Activated T-helper 2 cell treated with anti-CD3 and anti-CD28 coated beads, Interferon-gamma antibody, Interleukin-2, Interleukin-4, amounts not matched to agents 10 μg/mL and 5 μg/mL and 100 μg/mL, durations not matched to agents 14 hours and 24 hours and 36 hours (primary cell): ENCODE measurements at regions not wholly inside any gene's neighbourhood (a gene's known extent, or its start where the extent isn't known, plus 50 kb on each side); places are given as distances from the start of the nearest gene placed in this dataset.

Source experiments
- DNase-seq: peaks from one replicate; pipeline ENCODE4 v3.0.0; 2021; ENCODE audit warnings: low spot score
- H3K27ac Mint-ChIP-seq: one replicate; pipeline ENCODE4 v1.8.0; 2021; ENCODE audit warnings: mixed read lengths
- H3K27me3 Mint-ChIP-seq: one replicate; pipeline ENCODE4 v1.8.0; 2021; ENCODE audit warnings: low read depth, mixed read lengths
- H3K36me3 Mint-ChIP-seq: one replicate; pipeline ENCODE4 v1.8.0; 2021; ENCODE audit warnings: low read depth, mixed read lengths
- H3K4me1 Mint-ChIP-seq: one replicate; pipeline ENCODE4 v1.8.0; 2021; ENCODE audit warnings: low read depth, mixed read lengths
- H3K4me3 Mint-ChIP-seq: one replicate; pipeline ENCODE4 v1.8.0; 2021; ENCODE audit warnings: low read depth, mild to moderate bottlenecking, moderate library complexity, mixed read lengths
- H3K9me3 Mint-ChIP-seq: one replicate; pipeline ENCODE4 v1.8.0; 2021; ENCODE audit warnings: mixed read lengths
- intact Hi-C: fragments of 100-400 bp; cut with micrococcal nuclease; formaldehyde crosslinking; loops from one replicate; pipeline ENCODE4 v1.15.1; 2023

- peaks cover 12% of the 10 kb centered on the region for H3K27me3 Mint-ChIP-seq
- H3K27ac Mint-ChIP-seq = no peak overlapping the region
- intact Hi-C loops = no loop called here
- no peaks in the 10 kb centered on the region for H3K4me1 Mint-ChIP-seq
- no peak overlapping the region for H3K4me3 Mint-ChIP-seq
- H3K36me3 Mint-ChIP-seq = no peaks in the 10 kb centered on the region
- DNase-seq = no peak
- no peaks in the 10 kb centered on the region for H3K9me3 Mint-ChIP-seq
These were observed 143.0 kb upstream of the GALNT15 start for GRCh38 chr3:16031434-16031833.

- H3K27ac Mint-ChIP-seq = no peak overlapping the region
- no peaks in the 10 kb centered on the region for H3K36me3 Mint-ChIP-seq
- H3K9me3 Mint-ChIP-seq = no peaks in the 10 kb centered on the region
- H3K4me1 Mint-ChIP-seq = no peaks in the 10 kb centered on the region
- intact Hi-C loops = no loop called here
- H3K4me3 Mint-ChIP-seq = no peak overlapping the region
- no peak for DNase-seq
- peaks cover 28% of the 10 kb centered on the region for H3K27me3 Mint-ChIP-seq
These were observed 140.4 kb upstream of the GALNT15 start for GRCh38 chr3:16033889-16034687.

DNA sequence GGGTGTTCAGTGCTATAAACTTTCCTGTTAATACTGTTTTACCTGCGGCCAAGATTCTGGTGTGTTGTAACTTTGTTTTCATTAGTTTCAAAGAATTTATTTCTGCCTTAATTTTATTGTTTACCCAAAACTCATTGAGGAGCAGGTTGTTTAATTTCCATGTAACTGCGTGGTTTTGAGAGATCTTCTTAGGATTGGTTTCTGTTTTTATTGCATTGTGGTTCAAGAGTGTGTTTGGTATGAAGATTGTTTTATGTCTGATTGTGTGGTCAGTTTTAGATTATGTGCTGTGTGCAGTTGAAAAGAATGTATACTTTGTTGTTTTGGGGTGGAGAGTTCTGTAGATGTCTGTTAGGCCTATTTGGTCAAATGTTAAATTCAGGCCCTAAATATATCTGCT is 133.5 kb upstream of the GALNT15 start:
- intact Hi-C loops = loop anchor here (10.0 kb wide), 1 partner anchor 226 kb away; no protein-coding TSS in a partner anchor
- Mint-ChIP-seq H3K4me1 (peaks cover 6% of the 10 kb centered on the region), H3K36me3 (no peaks in the 10 kb centered on the region), H3K9me3 (no peaks in the 10 kb centered on the region), H3K4me3 (no peak overlapping the region), H3K27ac (no peak overlapping the region), H3K27me3 (peaks cover 31% of the 10 kb centered on the region)
- no peak for DNase-seq

DNA sequence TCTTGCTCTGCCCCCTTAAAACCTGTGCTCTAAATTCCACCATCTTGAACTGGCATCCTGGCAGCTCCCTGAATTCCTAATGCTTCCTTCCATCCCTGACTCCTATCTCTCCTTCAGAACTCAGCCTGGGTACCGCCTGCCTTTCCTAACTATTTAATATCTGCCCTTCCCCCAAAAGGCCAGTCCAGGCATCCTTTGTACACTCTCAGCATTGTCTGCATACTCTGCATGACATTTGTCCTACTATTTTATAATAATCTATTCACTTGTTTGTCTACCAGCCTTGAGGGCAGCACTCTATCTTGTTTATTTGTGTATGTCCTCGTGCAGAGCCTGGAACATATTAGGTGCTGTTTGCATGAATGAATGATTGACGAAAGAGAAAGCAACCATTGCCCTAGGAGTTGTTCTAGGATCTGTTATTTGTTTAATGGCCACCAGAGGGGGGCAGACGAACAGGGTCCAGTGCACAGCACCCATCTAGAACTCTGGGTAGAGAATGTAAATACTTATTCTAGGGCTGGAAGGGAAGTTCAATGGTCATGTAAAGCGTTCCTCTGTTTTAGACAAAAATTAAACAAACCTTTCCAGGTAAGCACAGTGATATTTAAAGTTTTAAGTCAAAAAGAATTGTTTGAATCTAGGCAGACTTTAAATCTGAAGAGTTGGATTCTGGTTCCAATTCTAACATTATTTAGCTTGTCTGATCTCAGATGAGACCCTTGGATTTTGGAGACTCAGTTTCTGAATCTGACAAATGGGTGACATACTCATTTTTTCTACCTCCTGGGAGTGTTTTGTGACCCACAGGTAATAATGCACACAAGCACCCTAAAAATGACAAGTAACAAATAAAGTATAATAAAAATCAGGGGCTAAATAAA is 125.8 kb upstream of the GALNT15 start:
- Mint-ChIP-seq H3K4me1 (peaks cover 8% of the 10 kb centered on the region), H3K27ac (no peak overlapping the region), H3K27me3 (peaks cover 2% of the 10 kb centered on the region), H3K9me3 (no peaks in the 10 kb centered on the region), H3K36me3 (no peaks in the 10 kb centered on the region), H3K4me3 (no peak overlapping the region)
- DNase-seq = peak; percentile 16
- intact Hi-C loops = loop anchor here (1.0 to 10.0 kb wide), 4 partner anchors 130 to 504 kb away; no protein-coding TSS in a partner anchor

- Mint-ChIP-seq H3K9me3 (no peaks in the 10 kb centered on the region), H3K4me1 (peaks cover 8% of the 10 kb centered on the region), H3K27me3 (peaks cover 2% of the 10 kb centered on the region), H3K27ac (no peak overlapping the region), H3K36me3 (no peaks in the 10 kb centered on the region), H3K4me3 (no peak overlapping the region)
- DNase-seq = no peak
- intact Hi-C loops = no loop called here
These were observed 123.6 kb upstream of the GALNT15 start for GRCh38 chr3:16050641-16051467.

- no peaks in the 10 kb centered on the region for H3K36me3 Mint-ChIP-seq
- intact Hi-C loops = no loop called here
These were observed 122.8 kb upstream of the GALNT15 start for GRCh38 chr3:16051691-16052090.

DNA sequence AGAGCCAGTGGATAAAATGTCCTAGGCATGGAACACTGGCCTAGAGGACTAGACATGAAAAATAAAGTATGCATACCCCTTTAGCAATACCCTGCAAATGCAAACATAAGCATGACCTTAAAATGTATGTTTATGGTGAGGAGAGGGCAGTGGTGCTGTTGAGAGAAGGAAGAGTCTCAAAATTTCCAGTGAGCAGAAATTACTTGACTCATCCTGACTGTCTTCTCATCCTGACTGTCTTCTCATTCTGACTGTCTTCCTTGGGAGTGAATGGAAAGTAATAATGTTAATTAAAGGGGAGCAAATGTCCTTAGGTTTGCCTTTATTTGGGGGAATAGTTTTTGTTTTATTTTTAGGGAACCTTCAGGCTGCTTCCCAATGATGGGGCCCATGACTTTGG is 121.5 kb upstream of the GALNT15 start:
- Mint-ChIP-seq H3K27me3 (no peaks in the 10 kb centered on the region), H3K27ac (no peak overlapping the region), H3K9me3 (no peaks in the 10 kb centered on the region), H3K4me1 (peaks cover 8% of the 10 kb centered on the region), H3K36me3 (no peaks in the 10 kb centered on the region), H3K4me3 (no peak overlapping the region)
- DNase-seq = no peak
- intact Hi-C loops = no loop called here

More at GRCh38 chr3:16051691-16052090, 122.8 kb upstream of the GALNT15 start:
- Mint-ChIP-seq H3K27me3 (no peaks in the 10 kb centered on the region), H3K4me3 (no peak overlapping the region), H3K27ac (no peak overlapping the region), H3K4me1 (peaks cover 8% of the 10 kb centered on the region), H3K9me3 (no peaks in the 10 kb centered on the region)
- DNase-seq = no peak

DNA sequence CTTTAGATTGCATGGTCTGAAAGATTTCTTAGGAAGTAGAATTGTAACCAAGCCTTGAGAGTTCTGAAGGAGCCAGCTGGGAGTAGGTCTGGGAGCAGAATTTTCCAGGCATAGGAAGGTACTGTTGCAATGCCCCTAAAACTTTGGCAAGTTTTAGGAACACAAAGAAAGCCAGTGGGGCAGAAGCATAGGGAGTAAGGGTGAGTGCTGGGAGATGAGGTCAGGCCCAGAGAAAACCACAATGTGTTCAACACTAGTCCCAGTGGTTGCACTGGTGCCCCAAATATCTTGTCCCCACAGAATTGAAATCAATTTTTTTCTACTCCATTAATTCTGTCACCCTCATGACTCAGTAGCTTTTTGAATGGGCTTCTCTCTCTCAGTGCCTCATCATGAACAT is 120.7 kb upstream of the GALNT15 start:
- intact Hi-C loops = no loop called here
- H3K4me3 Mint-ChIP-seq = no peak overlapping the region
- H3K4me1 Mint-ChIP-seq = peaks cover 2% of the 10 kb centered on the region
- no peaks in the 10 kb centered on the region for H3K9me3 Mint-ChIP-seq
- no peak overlapping the region for H3K27ac Mint-ChIP-seq
- no peaks in the 10 kb centered on the region for H3K36me3 Mint-ChIP-seq
- DNase-seq = no peak
- no peaks in the 10 kb centered on the region for H3K27me3 Mint-ChIP-seq

- intact Hi-C loops = no loop called here
These were observed 118.8 kb upstream of the GALNT15 start for GRCh38 chr3:16055606-16056211.

GRCh38 chr3:16056217-16056616 is 118.3 kb upstream of the GALNT15 start:
- DNase-seq = no peak
- H3K27me3 Mint-ChIP-seq = no peaks in the 10 kb centered on the region
- H3K27ac Mint-ChIP-seq = no peak overlapping the region
- no peaks in the 10 kb centered on the region for H3K9me3 Mint-ChIP-seq
- H3K36me3 Mint-ChIP-seq = no peaks in the 10 kb centered on the region
- peaks cover 2% of the 10 kb centered on the region for H3K4me1 Mint-ChIP-seq
- intact Hi-C loops = no loop called here
- H3K4me3 Mint-ChIP-seq = no peak overlapping the region

More at GRCh38 chr3:16055606-16056211, 118.8 kb upstream of the GALNT15 start:
- no peak overlapping the region for H3K4me3 Mint-ChIP-seq
- no peak overlapping the region for H3K27ac Mint-ChIP-seq
- no peaks in the 10 kb centered on the region for H3K36me3 Mint-ChIP-seq
- DNase-seq = no peak
- H3K4me1 Mint-ChIP-seq = peaks cover 2% of the 10 kb centered on the region
- H3K9me3 Mint-ChIP-seq = no peaks in the 10 kb centered on the region
- H3K27me3 Mint-ChIP-seq = no peaks in the 10 kb centered on the region

- no peak for DNase-seq
- H3K36me3 Mint-ChIP-seq = no peaks in the 10 kb centered on the region
- intact Hi-C loops = no loop called here
- H3K27ac Mint-ChIP-seq = no peak overlapping the region
- H3K9me3 Mint-ChIP-seq = no peaks in the 10 kb centered on the region
- no peak overlapping the region for H3K4me3 Mint-ChIP-seq
- H3K27me3 Mint-ChIP-seq = no peaks in the 10 kb centered on the region
- no peaks in the 10 kb centered on the region for H3K4me1 Mint-ChIP-seq
These were observed 116.0 kb upstream of the GALNT15 start for GRCh38 chr3:16058521-16058920.

GRCh38 chr3:16059081-16059537 is 115.4 kb upstream of the GALNT15 start:
- Mint-ChIP-seq H3K4me1 (no peaks in the 10 kb centered on the region), H3K4me3 (no peak overlapping the region), H3K36me3 (no peaks in the 10 kb centered on the region), H3K27ac (no peak overlapping the region), H3K27me3 (no peaks in the 10 kb centered on the region), H3K9me3 (no peaks in the 10 kb centered on the region)
- DNase-seq = no peak
- intact Hi-C loops = no loop called here
